ENCODE measurements at regions not wholly inside any gene's neighbourhood (a gene's known extent, or its start where the extent isn't known, plus 50 kb on each side); places are given as distances from the start of the nearest gene placed in this dataset.

DNA sequence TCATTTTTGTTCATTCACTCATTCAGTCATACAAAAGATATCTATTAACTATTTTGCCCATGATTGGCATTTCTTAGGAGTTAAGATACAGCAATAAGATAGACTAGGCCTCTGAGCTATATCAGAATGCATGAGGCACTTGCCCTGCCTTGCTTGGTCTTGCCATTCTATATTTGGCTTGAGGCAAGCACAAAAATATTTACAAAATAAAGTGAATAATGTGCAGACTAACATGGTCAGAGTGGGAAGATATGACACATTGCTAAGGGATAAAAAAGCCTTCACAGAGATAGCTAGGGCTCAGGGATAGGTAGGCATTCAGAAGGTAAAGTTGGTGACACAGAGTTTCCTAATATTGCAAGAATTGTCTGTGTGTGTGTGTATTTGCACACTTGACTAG, 75.0 kb upstream of the MMADHC start:
- TF ChIP-seq, protein P1, sequence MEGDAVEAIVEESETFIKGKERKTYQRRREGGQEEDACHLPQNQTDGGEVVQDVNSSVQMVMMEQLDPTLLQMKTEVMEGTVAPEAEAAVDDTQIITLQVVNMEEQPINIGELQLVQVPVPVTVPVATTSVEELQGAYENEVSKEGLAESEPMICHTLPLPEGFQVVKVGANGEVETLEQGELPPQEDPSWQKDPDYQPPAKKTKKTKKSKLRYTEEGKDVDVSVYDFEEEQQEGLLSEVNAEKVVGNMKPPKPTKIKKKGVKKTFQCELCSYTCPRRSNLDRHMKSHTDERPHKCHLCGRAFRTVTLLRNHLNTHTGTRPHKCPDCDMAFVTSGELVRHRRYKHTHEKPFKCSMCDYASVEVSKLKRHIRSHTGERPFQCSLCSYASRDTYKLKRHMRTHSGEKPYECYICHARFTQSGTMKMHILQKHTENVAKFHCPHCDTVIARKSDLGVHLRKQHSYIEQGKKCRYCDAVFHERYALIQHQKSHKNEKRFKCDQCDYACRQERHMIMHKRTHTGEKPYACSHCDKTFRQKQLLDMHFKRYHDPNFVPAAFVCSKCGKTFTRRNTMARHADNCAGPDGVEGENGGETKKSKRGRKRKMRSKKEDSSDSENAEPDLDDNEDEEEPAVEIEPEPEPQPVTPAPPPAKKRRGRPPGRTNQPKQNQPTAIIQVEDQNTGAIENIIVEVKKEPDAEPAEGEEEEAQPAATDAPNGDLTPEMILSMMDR (IDR thresholded peaks at IDR 0.05) = no peak
- no peak for TF ChIP-seq POLR2A (IDR thresholded peaks at IDR 0.05)
